GM21526 (cell line): ENCODE measurements at regions not wholly inside any gene's neighbourhood (a gene's known extent, or its start where the extent isn't known, plus 50 kb on each side); places are given as distances from the start of the nearest gene placed in this dataset.
A peak's percentile ranks its signal among the peaks of the same experiment; 100 is the strongest.

ENCODE experiments used
- ATAC-seq: cut with Tn5 transposase; IDR thresholded peaks from one replicate; pipeline ENCODE4 v1.9.1; 2021; ENCODE audit warnings: moderate library complexity; ENCODE audit not compliant: unreplicated experiment, low FRiP score

DNA sequence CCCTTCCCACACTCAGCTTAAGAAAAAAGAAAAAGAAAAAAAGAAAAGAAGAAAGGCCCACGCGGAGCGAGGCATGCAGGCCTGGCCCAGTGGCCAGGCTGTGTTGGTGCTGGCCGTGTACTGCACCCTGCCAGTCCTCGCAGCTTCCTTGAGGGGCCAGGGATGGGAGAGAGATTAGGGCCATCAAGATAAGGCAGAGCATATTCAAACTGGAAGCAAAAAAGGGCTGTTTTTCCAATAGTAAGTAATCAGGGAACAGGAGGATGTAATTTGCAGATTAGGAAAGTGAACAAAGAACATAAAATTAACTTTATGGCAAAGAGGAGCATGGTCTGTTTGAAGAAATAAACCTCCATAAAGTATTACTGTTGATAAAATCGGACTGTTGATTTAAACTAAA lies 319.6 kb upstream of the CLINT1 start:
- no peak for ATAC-seq

- no peak for ATAC-seq
These were observed 318.2 kb upstream of the CLINT1 start for GRCh38 chr5:158177146-158177545.

GRCh38 chr5:158175934-158176481 lies 317.1 kb upstream of the CLINT1 start:
- ATAC-seq, result no peak

GRCh38 chr5:158174918-158175851 lies 316.2 kb upstream of the CLINT1 start:
- peak; percentile 59 for ATAC-seq

GRCh38 chr5:158174026-158174425 lies 315.1 kb upstream of the CLINT1 start:
- ATAC-seq, result no peak

DNA sequence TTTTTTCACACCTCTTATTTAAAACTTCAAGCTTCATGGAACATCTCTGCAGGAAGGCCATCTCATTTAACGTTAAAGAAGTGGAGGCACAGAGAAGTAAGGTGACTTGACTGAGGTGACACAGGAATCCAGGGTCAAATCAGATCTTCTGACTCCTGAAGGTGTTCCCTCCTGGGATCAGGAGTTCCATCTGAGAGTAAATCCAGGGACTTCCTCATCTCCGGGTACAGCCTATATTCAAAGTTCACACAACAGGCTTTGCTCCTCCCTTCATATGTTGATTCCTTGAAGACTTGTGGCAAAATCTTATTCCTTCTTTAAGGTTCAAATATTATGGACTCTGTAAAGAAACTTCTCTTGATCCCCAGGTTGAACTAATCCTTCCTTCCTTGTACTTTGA lies 313.1 kb upstream of the CLINT1 start:
- ATAC-seq, result no peak

DNA sequence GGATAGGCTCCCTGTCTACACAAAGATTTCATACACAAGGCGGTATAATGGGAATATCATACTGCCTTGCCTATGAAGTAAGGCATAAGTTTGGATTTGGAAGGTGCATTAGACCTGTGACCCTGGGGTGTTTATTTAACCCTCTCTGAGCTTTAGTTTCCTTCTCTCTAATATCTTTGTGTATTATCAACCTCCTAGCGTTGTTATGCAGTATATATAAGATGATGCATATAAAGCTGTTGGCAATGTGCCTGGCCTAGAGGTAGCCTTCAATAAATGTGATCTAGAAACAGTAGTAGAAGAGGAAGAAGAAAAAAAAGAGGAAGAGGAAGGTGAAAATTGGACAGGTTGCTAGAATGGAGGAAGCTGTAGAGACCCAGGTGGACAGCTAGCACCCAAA lies 311.6 kb upstream of the CLINT1 start:
- no peak for ATAC-seq

GRCh38 chr5:158170060-158170459 lies 311.1 kb upstream of the CLINT1 start:
- ATAC-seq, result no peak

- ATAC-seq, result no peak
These were observed 307.5 kb upstream of the CLINT1 start for GRCh38 chr5:158166424-158166823.

GRCh38 chr5:158165647-158166046 lies 306.7 kb upstream of the CLINT1 start:
- ATAC-seq, result no peak

GRCh38 chr5:158164296-158165047 lies 305.5 kb upstream of the CLINT1 start:
- no peak for ATAC-seq

GRCh38 chr5:158163451-158164295 lies 304.7 kb upstream of the CLINT1 start:
- no peak for ATAC-seq

DNA sequence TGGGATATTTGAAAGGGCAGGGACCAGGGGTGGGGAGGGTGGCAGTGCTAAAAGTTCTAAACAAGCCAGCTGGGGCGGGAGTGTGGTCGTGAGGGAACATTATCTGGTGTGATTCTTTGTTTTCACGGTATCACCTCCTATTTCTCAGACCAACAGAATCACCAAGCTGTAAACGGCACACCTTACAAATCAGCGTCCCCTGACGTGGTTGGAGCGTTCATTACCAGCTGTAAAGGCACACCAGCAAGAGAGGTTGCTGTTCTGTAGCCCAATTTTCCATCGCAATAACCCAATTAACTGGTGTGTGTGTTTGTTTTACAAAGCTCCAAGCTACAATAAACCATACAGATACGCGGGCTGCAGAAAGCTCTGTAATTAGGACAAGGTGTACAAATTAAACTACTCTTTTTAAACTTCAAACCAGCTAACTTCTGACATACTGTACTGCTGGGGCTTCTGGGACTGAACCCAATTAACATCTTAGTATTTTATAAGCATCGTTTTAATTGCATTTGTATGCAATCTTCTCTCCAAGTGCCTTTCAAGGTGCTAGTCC lies 303.6 kb upstream of the CLINT1 start:
- no peak for ATAC-seq

DNA sequence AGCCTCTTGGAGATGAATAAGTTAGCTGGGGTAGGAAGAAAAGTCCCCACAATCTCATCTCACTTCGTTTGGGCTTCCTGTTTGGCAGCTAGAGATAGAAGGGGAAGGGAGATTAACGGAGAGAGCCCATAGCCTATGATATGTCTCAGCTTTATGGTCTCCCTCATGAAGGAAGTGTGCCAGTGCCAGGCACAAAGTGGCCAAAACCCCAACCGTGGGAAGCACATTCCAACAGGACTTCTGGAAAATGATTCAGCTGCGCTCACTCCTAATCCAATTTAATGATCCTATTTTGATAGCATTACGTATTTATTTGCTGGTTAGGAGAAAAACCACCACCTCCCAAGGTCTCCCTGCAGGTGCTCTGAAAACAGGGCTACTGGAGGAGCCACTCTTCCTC lies 303.1 kb upstream of the CLINT1 start:
- no peak for ATAC-seq

DNA sequence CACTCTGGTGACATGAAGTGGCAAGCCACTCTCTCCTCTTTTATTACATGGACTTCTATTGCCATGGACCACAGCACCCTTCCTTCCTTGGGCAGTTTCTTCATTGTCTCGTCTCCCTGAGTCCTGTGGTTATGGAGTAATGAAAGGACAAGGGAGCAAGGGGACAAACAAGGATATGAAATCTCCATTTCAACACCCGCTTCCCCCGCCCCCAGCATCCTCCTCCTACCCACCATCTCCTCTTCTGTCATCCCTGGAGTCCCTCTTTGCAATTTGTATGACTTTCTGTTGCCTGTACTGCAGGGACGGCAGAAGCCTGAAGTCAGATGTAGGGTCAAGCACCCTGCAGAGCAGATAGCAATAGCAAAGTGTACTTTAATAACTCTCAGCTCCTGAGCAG lies 300.7 kb upstream of the CLINT1 start:
- no peak for ATAC-seq

DNA sequence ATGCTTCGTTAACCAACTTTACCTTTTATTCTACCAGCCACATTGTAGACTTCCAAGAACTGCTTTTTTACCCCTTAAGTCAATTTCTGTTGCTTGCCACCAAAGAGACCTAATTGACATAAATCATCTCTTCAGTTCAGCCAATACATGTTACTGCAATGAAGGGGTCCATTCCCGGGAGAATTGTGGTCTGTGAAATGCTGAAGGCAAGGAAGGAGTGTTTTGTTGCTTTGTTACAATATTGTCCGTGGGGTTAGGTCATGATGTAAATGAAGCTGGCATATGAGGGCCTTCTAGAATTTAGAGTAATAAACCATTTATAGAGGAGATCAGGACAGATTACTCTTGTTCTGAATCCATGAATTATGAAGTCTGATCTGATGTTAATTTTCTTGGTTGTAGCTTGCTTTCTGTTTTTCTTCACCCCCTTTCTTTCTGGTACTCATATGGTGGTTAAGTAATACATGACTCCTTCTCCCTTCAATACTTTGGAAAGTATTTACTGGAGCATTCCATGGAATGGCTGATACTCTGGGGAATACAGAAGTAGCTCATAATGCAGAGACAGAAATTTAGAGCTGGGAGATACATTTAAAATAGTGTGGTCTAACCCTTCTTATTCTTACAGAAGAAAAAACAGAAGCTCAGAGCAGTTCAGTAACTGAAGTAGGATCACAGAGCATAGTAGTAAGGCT lies 297.0 kb upstream of the CLINT1 start:
- no peak for ATAC-seq

GRCh38 chr5:158155067-158155466 lies 296.1 kb upstream of the CLINT1 start:
- ATAC-seq, result no peak

DNA sequence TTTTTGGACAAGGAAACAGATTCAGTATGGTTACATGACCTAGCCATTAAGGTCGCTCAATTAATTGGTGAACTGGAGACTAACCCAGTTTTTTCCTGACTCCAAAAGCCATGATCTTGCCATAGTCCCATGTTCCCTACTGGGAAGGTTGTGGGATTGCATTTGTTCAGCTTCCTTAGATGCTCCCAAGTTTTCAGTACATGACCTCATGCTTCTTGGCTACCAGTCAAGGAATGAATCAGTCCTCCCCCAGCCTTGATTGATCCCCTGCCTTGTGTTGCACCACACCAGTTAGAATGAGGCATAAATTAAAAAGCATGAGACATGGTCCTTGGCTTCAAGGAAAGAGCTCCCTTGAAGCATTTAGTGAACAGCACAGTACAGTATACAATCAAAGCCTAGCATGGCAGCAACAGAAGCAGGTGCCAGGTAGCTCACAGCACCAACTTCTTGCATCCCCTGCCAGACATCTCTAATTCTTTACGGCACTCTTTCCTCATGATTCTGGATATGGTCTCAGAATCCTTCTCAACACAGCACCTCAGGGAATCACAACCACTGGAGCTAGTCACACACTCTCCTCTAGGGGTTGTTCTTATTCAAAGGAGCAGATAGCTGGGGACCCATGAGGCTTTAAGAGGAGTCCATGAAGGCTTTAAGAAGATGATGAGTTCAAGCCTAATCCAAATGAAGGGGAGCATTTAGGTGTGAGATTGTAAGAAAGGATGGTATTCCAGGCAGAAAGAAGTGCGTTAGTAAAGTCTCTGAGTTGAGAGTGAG lies 295.5 kb upstream of the CLINT1 start:
- ATAC-seq, result no peak

DNA sequence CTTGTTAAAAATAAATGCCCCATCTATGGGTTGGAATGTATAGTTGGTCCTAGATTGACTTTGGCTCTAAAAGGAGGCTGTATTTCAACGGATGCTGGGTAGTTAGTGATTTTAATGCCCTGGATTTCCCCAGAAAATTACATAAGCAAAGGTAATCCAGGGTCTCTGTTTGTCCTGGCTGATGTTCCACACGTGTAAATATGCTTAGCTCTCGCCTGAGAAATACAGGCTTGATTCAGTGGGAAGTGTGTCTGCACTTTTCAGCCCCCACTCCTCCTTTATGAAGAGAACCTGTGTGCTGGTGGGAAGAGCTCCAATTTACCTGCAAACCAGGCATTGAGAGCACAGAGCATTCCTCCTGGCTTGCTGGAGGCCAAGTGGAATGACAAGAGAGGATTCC lies 294.6 kb upstream of the CLINT1 start:
- no peak for ATAC-seq
